Mesenchymal stem cell (in vitro differentiated cells and primary cell): ENCODE measurements at regions not wholly inside any gene's neighbourhood (a gene's known extent, or its start where the extent isn't known, plus 50 kb on each side); places are given as distances from the start of the nearest gene placed in this dataset.

Experiments
- DNase-seq: peaks from one replicate; pipeline ENCODE4 v3.0.0-alpha.2; 2013
- H2AFZ ChIP-seq: one replicate; pipeline ENCODE4 v1.6.1; 2013; ENCODE audit warnings: low read depth, mild to moderate bottlenecking, control low read depth, inconsistent platforms, low read length, moderate library complexity
- H2AK5ac ChIP-seq: 2 replicates; pipeline ENCODE4 v1.6.1; 2013; ENCODE audit warnings: low read length, moderate library complexity, mild to moderate bottlenecking, inconsistent platforms; ENCODE audit not compliant: severe bottlenecking
- H2BK120ac ChIP-seq: one replicate; pipeline ENCODE4 v1.6.1; 2013; ENCODE audit warnings: low read depth, mild to moderate bottlenecking, inconsistent platforms, low read length, moderate library complexity
- H2BK12ac ChIP-seq, 2 experiments: one replicate each; pipeline ENCODE4 v1.6.1; 2013; ENCODE audit warnings: inconsistent platforms in 2 of 2, low read length in 2 of 2, mild to moderate bottlenecking in 2 of 2, moderate library complexity in 2 of 2, control low read depth in 1 of 2
- H2BK15ac ChIP-seq: one replicate; pipeline ENCODE4 v1.6.1; 2013; ENCODE audit warnings: mild to moderate bottlenecking, low read depth, inconsistent platforms; ENCODE audit not compliant: poor library complexity, severe bottlenecking
- H2BK5ac ChIP-seq: 2 replicates; pipeline ENCODE4 v1.6.1; 2013; ENCODE audit warnings: low read depth, mild to moderate bottlenecking, low read length, control low read depth, inconsistent platforms; ENCODE audit not compliant: poor library complexity, severe bottlenecking
- H3K14ac ChIP-seq, 2 experiments: one replicate each; pipeline ENCODE4 v1.6.1; 2013; ENCODE audit warnings: inconsistent platforms in 2 of 2, low read length in 2 of 2, control low read depth in 1 of 2, mild to moderate bottlenecking in 1 of 2, moderate library complexity in 1 of 2
- H3K18ac ChIP-seq, 2 experiments: one replicate each; pipeline ENCODE4 v1.6.1; 2013; ENCODE audit warnings: inconsistent platforms in 2 of 2, low read length in 2 of 2, control low read depth in 1 of 2, low read depth in 1 of 2, mild to moderate bottlenecking in 1 of 2
- H3K23ac ChIP-seq, 2 experiments: one replicate each; pipeline ENCODE4 v1.6.1; 2013; ENCODE audit warnings: inconsistent platforms in 2 of 2, low read length in 2 of 2, mild to moderate bottlenecking in 2 of 2, moderate library complexity in 2 of 2, control low read depth in 1 of 2
- H3K27ac ChIP-seq: 2 replicates; pipeline ENCODE4 v1.5.1; 2013; ENCODE audit warnings: mild to moderate bottlenecking, moderate library complexity, low read length, control low read depth, inconsistent platforms; ENCODE audit not compliant: poor library complexity, severe bottlenecking
- H3K27me3 ChIP-seq, 2 experiments: 2 replicates each; pipeline versions ENCODE4 v1.6.1 to v1.7.0; 2013; ENCODE audit warnings: low read length in 2 of 2, mild to moderate bottlenecking in 2 of 2, moderate library complexity in 2 of 2, control low read depth in 1 of 2, inconsistent platforms in 1 of 2; ENCODE audit not compliant: control insufficient read depth in 1 of 2, insufficient read depth in 1 of 2
- H3K36me3 ChIP-seq, 2 experiments: 2 replicates each; pipeline versions ENCODE4 v1.6.1 to v1.7.0; 2013; ENCODE audit warnings: low read length in 2 of 2, control low read depth in 1 of 2, inconsistent platforms in 1 of 2, low read depth in 1 of 2, mild to moderate bottlenecking in 1 of 2; ENCODE audit not compliant: insufficient read depth in 2 of 2, control insufficient read depth in 1 of 2
- H3K4ac ChIP-seq, 2 experiments: one replicate each; pipeline ENCODE4 v1.6.1; 2013; ENCODE audit warnings: inconsistent platforms in 2 of 2, low read length in 2 of 2, mild to moderate bottlenecking in 2 of 2, moderate library complexity in 2 of 2, control low read depth in 1 of 2, low read depth in 1 of 2
- H3K4me1 ChIP-seq: 2 replicates; pipeline ENCODE4 v1.6.1; 2013; ENCODE audit warnings: low read depth, low read length, control low read depth; ENCODE audit not compliant: control insufficient read depth, insufficient read depth
- H3K4me2 ChIP-seq: 2 replicates; pipeline ENCODE4 v1.6.1; 2013; ENCODE audit warnings: low read length, mild to moderate bottlenecking, inconsistent platforms; ENCODE audit not compliant: poor library complexity, severe bottlenecking
- H3K4me3 ChIP-seq, 2 experiments: 2 replicates each; pipeline versions ENCODE4 v1.5.1 to v1.7.0; 2013; ENCODE audit warnings: low read length in 2 of 2, mild to moderate bottlenecking in 2 of 2, control low read depth in 1 of 2, low read depth in 1 of 2; ENCODE audit not compliant: insufficient read depth in 1 of 2
- H3K79me1 ChIP-seq: replicated peaks from 2 replicates; pipeline ENCODE4 v1.6.1; 2013; ENCODE audit warnings: mild to moderate bottlenecking, control low read depth, low read length, inconsistent platforms; ENCODE audit not compliant: poor library complexity, severe bottlenecking
- H3K9ac ChIP-seq: 2 replicates; pipeline ENCODE4 v1.7.0; 2013; ENCODE audit warnings: mild to moderate bottlenecking, low read length, moderate library complexity
- H3K9me3 ChIP-seq: 2 replicates; pipeline ENCODE4 v1.7.0; 2013; ENCODE audit warnings: mild to moderate bottlenecking, low read length; ENCODE audit not compliant: control insufficient read depth
- H4K8ac ChIP-seq: one replicate; pipeline ENCODE4 v1.6.1; 2013; ENCODE audit warnings: inconsistent platforms, mild to moderate bottlenecking, low read length, moderate library complexity
- H4K91ac ChIP-seq: one replicate; pipeline ENCODE4 v1.6.1; 2013; ENCODE audit warnings: mild to moderate bottlenecking, low read length, inconsistent platforms
- WGBS: methylation state at CpG from one replicate; pipeline ENCODE4 v1.1.7; 2013; ENCODE audit warnings: mixed read lengths; 5-methylcytosine and 5-hydroxymethylcytosine counted together

GRCh38 chr16:63239065-63239570, 1202.9 kb upstream of the CDH8 start:
- Histone ChIP-seq H4K91ac (no peak overlapping the region), H3K4me2 (no peak overlapping the region), H3K79me1 (no peaks in the 10 kb centered on the region), H3K27ac (no peak overlapping the region), H2BK5ac (no peak overlapping the region), H2AFZ (no peak overlapping the region), H3K4me3 (no peak overlapping the region), H3K14ac (no peak overlapping the region), H3K9me3 (no peaks in the 10 kb centered on the region), H2BK120ac (no peak overlapping the region), H2BK15ac (no peak overlapping the region), H3K23ac (no peak overlapping the region), H2AK5ac (no peak overlapping the region), H3K9ac (no peak overlapping the region), H3K27me3 (no peaks in the 10 kb centered on the region), H4K8ac (no peak overlapping the region), H3K18ac (no peak overlapping the region), H3K4me1 (no peaks in the 10 kb centered on the region), H3K36me3 (no peaks in the 10 kb centered on the region), H3K4ac (no peak overlapping the region), H2BK12ac (no peak overlapping the region)
- 82% methylated on average over 1 of the region's 1 CpG for WGBS
- DNase-seq = no peak

GRCh38 chr16:63230421-63231040, 1194.3 kb upstream of the CDH8 start:
- H2BK15ac ChIP-seq = no peak overlapping the region
- H3K4me1 ChIP-seq = no peaks in the 10 kb centered on the region
- H3K9ac ChIP-seq = no peak overlapping the region
- H3K14ac ChIP-seq = no peak overlapping the region
- no peak overlapping the region for H3K4me3 ChIP-seq
- no peak for DNase-seq
- H2AK5ac ChIP-seq = no peak overlapping the region
- H3K27me3 ChIP-seq = no peaks in the 10 kb centered on the region
- no peaks in the 10 kb centered on the region for H3K79me1 ChIP-seq
- no peak overlapping the region for H4K8ac ChIP-seq
- no peak overlapping the region for H3K4ac ChIP-seq
- no peak overlapping the region for H3K4me2 ChIP-seq
- no peak overlapping the region for H2BK120ac ChIP-seq
- no peak overlapping the region for H2AFZ ChIP-seq
- no peak overlapping the region for H2BK12ac ChIP-seq
- H3K18ac ChIP-seq = no peak overlapping the region
- H4K91ac ChIP-seq = no peak overlapping the region
- no peaks in the 10 kb centered on the region for H3K36me3 ChIP-seq
- H2BK5ac ChIP-seq = no peak overlapping the region
- 39% methylated on average over 1 of the region's 3 CpGs for WGBS
- H3K27ac ChIP-seq = no peak overlapping the region
- H3K23ac ChIP-seq = no peak overlapping the region
- H3K9me3 ChIP-seq = peaks cover 9% of the 10 kb centered on the region

- Histone ChIP-seq H3K18ac (no peak overlapping the region), H3K27ac (no peak overlapping the region), H3K79me1 (no peaks in the 10 kb centered on the region), H3K9me3 (peaks cover 7% of the 10 kb centered on the region), H3K4me1 (no peaks in the 10 kb centered on the region), H3K4me3 (no peak overlapping the region), H2AFZ (no peak overlapping the region), H2BK5ac (no peak overlapping the region), H3K23ac (no peak overlapping the region), H3K4ac (no peak overlapping the region), H2BK12ac (no peak overlapping the region), H3K14ac (no peak overlapping the region), H3K9ac (no peak overlapping the region), H4K91ac (no peak overlapping the region), H4K8ac (no peak overlapping the region), H3K36me3 (no peaks in the 10 kb centered on the region), H3K27me3 (no peaks in the 10 kb centered on the region), H3K4me2 (no peak overlapping the region), H2BK15ac (no peak overlapping the region), H2AK5ac (no peak overlapping the region), H2BK120ac (no peak overlapping the region)
- 83% methylated on average over 1 of the region's 2 CpGs for WGBS
- DNase-seq = no peak
These were observed 1192.0 kb upstream of the CDH8 start for GRCh38 chr16:63228259-63228658.

DNA sequence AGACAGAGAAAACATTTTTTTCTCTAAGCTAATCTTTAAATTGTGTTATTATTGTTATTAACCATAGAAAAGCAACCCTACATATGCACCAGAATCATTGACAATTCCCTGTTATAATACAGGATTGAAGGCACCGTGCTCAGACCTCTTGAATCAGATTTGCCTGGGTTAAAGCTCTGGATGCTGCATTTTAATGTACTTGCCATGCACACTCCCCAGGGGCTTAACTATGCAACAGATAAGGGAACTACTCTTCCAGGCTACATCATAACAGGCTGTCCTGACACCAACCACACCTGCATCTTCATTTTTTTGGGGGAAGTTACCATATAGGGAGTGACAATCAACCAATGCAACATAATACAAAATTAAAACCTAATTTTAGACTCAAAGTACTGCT, 1187.6 kb upstream of the CDH8 start:
- H3K9me3 ChIP-seq = no peaks in the 10 kb centered on the region
- no peaks in the 10 kb centered on the region for H3K79me1 ChIP-seq
- no peaks in the 10 kb centered on the region for H3K27me3 ChIP-seq
- no peak overlapping the region for H3K4ac ChIP-seq
- H2BK120ac ChIP-seq = no peak overlapping the region
- H2BK12ac ChIP-seq = no peak overlapping the region
- H2BK5ac ChIP-seq = no peak overlapping the region
- H3K4me2 ChIP-seq = no peak overlapping the region
- H3K14ac ChIP-seq = no peak overlapping the region
- no peak overlapping the region for H3K18ac ChIP-seq
- H2BK15ac ChIP-seq = no peak overlapping the region
- no peak overlapping the region for H2AK5ac ChIP-seq
- no peaks in the 10 kb centered on the region for H3K4me1 ChIP-seq
- H4K91ac ChIP-seq = no peak overlapping the region
- H3K9ac ChIP-seq = no peak overlapping the region
- H3K4me3 ChIP-seq = no peak overlapping the region
- H3K27ac ChIP-seq = no peak overlapping the region
- WGBS = 75% methylated on average over 1 of the region's 1 CpG
- no peak for DNase-seq
- H3K36me3 ChIP-seq = no peaks in the 10 kb centered on the region
- H4K8ac ChIP-seq = no peak overlapping the region
- no peak overlapping the region for H3K23ac ChIP-seq
- H2AFZ ChIP-seq = no peak overlapping the region
